Neural progenitor cell (in vitro differentiated cells): ENCODE measurements at regions not wholly inside any gene's neighbourhood (a gene's known extent, or its start where the extent isn't known, plus 50 kb on each side); places are given as distances from the start of the nearest gene placed in this dataset.
A peak's percentile ranks its signal among the peaks of the same experiment; 100 is the strongest.

ENCODE experiments used
- DNase-seq: peaks from one replicate; pipeline ENCODE4 v3.0.0-alpha.2; 2016; ENCODE audit warnings: low spot score
- H2AFZ ChIP-seq: fragments of 200-600 bp; sonication (generic); replicated peaks from 2 replicates; pipeline ENCODE4 v1.6.1; 2016; ENCODE audit warnings: antibody characterized with exemption
- H3F3A ChIP-seq: fragments of 200-600 bp; sonication (generic); 2 replicates; pipeline ENCODE4 v1.6.1; 2016; ENCODE audit warnings: antibody characterized with exemption, low read depth
- H3K27ac ChIP-seq: fragments of 200-600 bp; sonication (generic); 2 replicates; pipeline ENCODE4 v1.5.1; 2016; ENCODE audit warnings: mild to moderate bottlenecking
- H3K27me3 ChIP-seq: fragments of 200-600 bp; sonication (generic); 2 replicates; pipeline ENCODE4 v1.6.1; 2016; ENCODE audit warnings: mild to moderate bottlenecking, moderate library complexity
- H3K36me3 ChIP-seq: fragments of 200-600 bp; sonication (generic); 2 replicates; pipeline ENCODE4 v1.5.1; 2016
- H3K4me1 ChIP-seq: fragments of 200-600 bp; sonication (generic); 2 replicates; pipeline ENCODE4 v1.6.1; 2016; ENCODE audit warnings: mixed run types
- H3K4me2 ChIP-seq: fragments of 200-600 bp; sonication (generic); 2 replicates; pipeline ENCODE4 v1.6.1; 2016
- H3K4me3 ChIP-seq: fragments of 200-600 bp; sonication (generic); 2 replicates; pipeline ENCODE4 v1.5.1; 2016
- H3K79me2 ChIP-seq: fragments of 200-600 bp; sonication (generic); 2 replicates; pipeline ENCODE4 v1.6.1; 2016; ENCODE audit warnings: low read depth
- H3K9ac ChIP-seq: fragments of 200-600 bp; sonication (generic); 2 replicates; pipeline ENCODE4 v1.6.1; 2016
- H3K9me3 ChIP-seq: fragments of 200-600 bp; sonication (generic); 2 replicates; pipeline ENCODE4 v1.5.1; 2016; ENCODE audit warnings: low read depth
- H4K20me1 ChIP-seq: fragments of 200-600 bp; sonication (generic); 2 replicates; pipeline ENCODE4 v1.6.1; 2016; ENCODE audit warnings: low read depth
- H3K27ac Mint-ChIP-seq: 3 replicates; pipeline ENCODE4 v1.8.0; 2021; ENCODE audit warnings: mixed read lengths
- H3K27me3 Mint-ChIP-seq: 2 replicates; pipeline ENCODE4 v1.8.0; 2022; ENCODE audit warnings: low read depth, mild to moderate bottlenecking, inconsistent platforms, moderate library complexity, mixed read lengths; ENCODE audit not compliant: insufficient read depth
- H3K36me3 Mint-ChIP-seq: 3 replicates; pipeline ENCODE4 v1.8.0; 2021; ENCODE audit warnings: mixed read lengths
- H3K4me1 Mint-ChIP-seq: 3 replicates; pipeline ENCODE4 v1.8.0; 2021; ENCODE audit warnings: mixed read lengths
- H3K4me3 Mint-ChIP-seq: 3 replicates; pipeline ENCODE4 v1.8.0; 2021; ENCODE audit warnings: mild to moderate bottlenecking, moderate library complexity, mixed read lengths
- H3K9me3 Mint-ChIP-seq: 3 replicates; pipeline ENCODE4 v1.8.0; 2020; ENCODE audit warnings: mixed read lengths
- EZH2 ChIP-seq: fragments of 200-600 bp; sonication (generic); IDR thresholded peaks from 2 replicates; pipeline ENCODE4 v1.6.1; 2017; ENCODE audit warnings: antibody characterized with exemption, mild to moderate bottlenecking, moderate library complexity
- EZH2phosphoT487 ChIP-seq: fragments of 200-600 bp; sonication (generic); IDR thresholded peaks from 2 replicates; pipeline ENCODE4 v1.6.1; 2017; ENCODE audit warnings: antibody characterized with exemption
- TF ChIP-seq, protein P1 (sequence below): fragments of 200-600 bp; sonication (generic); IDR thresholded peaks from 2 replicates; pipeline ENCODE4 v1.5.1; 2017; ENCODE audit warnings: antibody characterized with exemption, mild to moderate bottlenecking

- Histone ChIP-seq H3K4me1 (no peaks in the 10 kb centered on the region), H3K27ac (no peak overlapping the region), H3K4me2 (no peak overlapping the region), H3K9ac (no peak overlapping the region), H3K27me3 (no peaks in the 10 kb centered on the region), H3K9me3 (no peaks in the 10 kb centered on the region), H3F3A (no peaks in the 10 kb centered on the region), H3K79me2 (no peaks in the 10 kb centered on the region), H3K4me3 (no peak overlapping the region), H4K20me1 (no peaks in the 10 kb centered on the region), H2AFZ (peak overlapping the region; percentile 30), H3K36me3 (no peaks in the 10 kb centered on the region)
- no peak for DNase-seq
- Mint-ChIP-seq H3K4me3 (no peak overlapping the region), H3K4me1 (no peaks in the 10 kb centered on the region), H3K9me3 (no peaks in the 10 kb centered on the region), H3K27ac (no peak overlapping the region), H3K27me3 (no peaks in the 10 kb centered on the region), H3K36me3 (no peaks in the 10 kb centered on the region)
- TF ChIP-seq EZH2 = no peak
- TF ChIP-seq EZH2phosphoT487 = no peak
- TF ChIP-seq, protein P1, sequence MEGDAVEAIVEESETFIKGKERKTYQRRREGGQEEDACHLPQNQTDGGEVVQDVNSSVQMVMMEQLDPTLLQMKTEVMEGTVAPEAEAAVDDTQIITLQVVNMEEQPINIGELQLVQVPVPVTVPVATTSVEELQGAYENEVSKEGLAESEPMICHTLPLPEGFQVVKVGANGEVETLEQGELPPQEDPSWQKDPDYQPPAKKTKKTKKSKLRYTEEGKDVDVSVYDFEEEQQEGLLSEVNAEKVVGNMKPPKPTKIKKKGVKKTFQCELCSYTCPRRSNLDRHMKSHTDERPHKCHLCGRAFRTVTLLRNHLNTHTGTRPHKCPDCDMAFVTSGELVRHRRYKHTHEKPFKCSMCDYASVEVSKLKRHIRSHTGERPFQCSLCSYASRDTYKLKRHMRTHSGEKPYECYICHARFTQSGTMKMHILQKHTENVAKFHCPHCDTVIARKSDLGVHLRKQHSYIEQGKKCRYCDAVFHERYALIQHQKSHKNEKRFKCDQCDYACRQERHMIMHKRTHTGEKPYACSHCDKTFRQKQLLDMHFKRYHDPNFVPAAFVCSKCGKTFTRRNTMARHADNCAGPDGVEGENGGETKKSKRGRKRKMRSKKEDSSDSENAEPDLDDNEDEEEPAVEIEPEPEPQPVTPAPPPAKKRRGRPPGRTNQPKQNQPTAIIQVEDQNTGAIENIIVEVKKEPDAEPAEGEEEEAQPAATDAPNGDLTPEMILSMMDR = no peak
Measured at GRCh38 chr3:88955274-88955673, 152.1 kb upstream of the EPHA3 start.

- Histone ChIP-seq H3K36me3 (no peaks in the 10 kb centered on the region), H4K20me1 (no peaks in the 10 kb centered on the region), H3K27ac (no peak overlapping the region), H2AFZ (peak overlapping the region; percentile 48), H3K27me3 (no peaks in the 10 kb centered on the region), H3F3A (no peaks in the 10 kb centered on the region), H3K9ac (no peak overlapping the region), H3K4me3 (no peak overlapping the region), H3K79me2 (no peaks in the 10 kb centered on the region), H3K4me1 (no peaks in the 10 kb centered on the region), H3K4me2 (no peak overlapping the region), H3K9me3 (no peaks in the 10 kb centered on the region)
- no peak overlapping the region for H3K27ac Mint-ChIP-seq
- no peaks in the 10 kb centered on the region for H3K4me1 Mint-ChIP-seq
- H3K36me3 Mint-ChIP-seq = no peaks in the 10 kb centered on the region
- H3K9me3 Mint-ChIP-seq = no peaks in the 10 kb centered on the region
- no peak for TF ChIP-seq EZH2phosphoT487
- TF ChIP-seq, protein P1 = no peak
- TF ChIP-seq EZH2 = no peak
- no peaks in the 10 kb centered on the region for H3K27me3 Mint-ChIP-seq
- no peak overlapping the region for H3K4me3 Mint-ChIP-seq
- no peak for DNase-seq
Measured at GRCh38 chr3:88957711-88958439, 149.5 kb upstream of the EPHA3 start.

- no peaks in the 10 kb centered on the region for H3K36me3 Mint-ChIP-seq
- no peaks in the 10 kb centered on the region for H3K9me3 Mint-ChIP-seq
- TF ChIP-seq EZH2 (no peak), EZH2phosphoT487 (no peak)
- TF ChIP-seq, protein P1 = no peak
- Histone ChIP-seq H3K4me3 (no peak overlapping the region), H3K79me2 (no peaks in the 10 kb centered on the region), H2AFZ (no peak overlapping the region), H3K9ac (no peak overlapping the region), H3K4me1 (no peaks in the 10 kb centered on the region), H3K27me3 (no peaks in the 10 kb centered on the region), H4K20me1 (no peaks in the 10 kb centered on the region), H3K27ac (no peak overlapping the region), H3K9me3 (no peaks in the 10 kb centered on the region), H3K36me3 (no peaks in the 10 kb centered on the region), H3F3A (no peaks in the 10 kb centered on the region), H3K4me2 (no peak overlapping the region)
- no peaks in the 10 kb centered on the region for H3K27me3 Mint-ChIP-seq
- DNase-seq = no peak
- H3K4me1 Mint-ChIP-seq = no peaks in the 10 kb centered on the region
- no peak overlapping the region for H3K27ac Mint-ChIP-seq
- H3K4me3 Mint-ChIP-seq = no peak overlapping the region
Measured at GRCh38 chr3:88960019-88960418, 147.4 kb upstream of the EPHA3 start.
